Epidermal melanocyte (primary cell): ENCODE measurements at regions not wholly inside any gene's neighbourhood (a gene's known extent, or its start where the extent isn't known, plus 50 kb on each side); places are given as distances from the start of the nearest gene placed in this dataset.

Experiments used
- DNase-seq: peaks from one replicate; pipeline ENCODE4 v3.0.0; 2011; ENCODE audit warnings: low spot score; ENCODE audit not compliant: insufficient read length

GRCh38 chr7:114755856-114756255 is 166.0 kb upstream of the MDFIC start:
- DNase-seq, result no peak

GRCh38 chr7:114758661-114759227 is 163.2 kb upstream of the MDFIC start:
- no peak for DNase-seq

GRCh38 chr7:114759347-114760062 is 162.4 kb upstream of the MDFIC start:
- no peak for DNase-seq

GRCh38 chr7:114760477-114760876 is 161.4 kb upstream of the MDFIC start:
- DNase-seq, result no peak

- DNase-seq, result no peak
Measured at GRCh38 chr7:114761973-114762372, 159.9 kb upstream of the MDFIC start.

- DNase-seq, result no peak
Measured at GRCh38 chr7:114765331-114766040, 156.4 kb upstream of the MDFIC start.

GRCh38 chr7:114766041-114766356 is 155.9 kb upstream of the MDFIC start:
- DNase-seq, result no peak

GRCh38 chr7:114777288-114777687 is 144.6 kb upstream of the MDFIC start:
- DNase-seq, result no peak

- no peak for DNase-seq
Measured at GRCh38 chr7:114783508-114783907, 138.4 kb upstream of the MDFIC start.

GRCh38 chr7:114784177-114784576 is 137.7 kb upstream of the MDFIC start:
- no peak for DNase-seq

GRCh38 chr7:114784746-114785145 is 137.1 kb upstream of the MDFIC start:
- DNase-seq, result no peak

- DNase-seq, result no peak
Measured at GRCh38 chr7:114785496-114785895, 136.4 kb upstream of the MDFIC start.

- DNase-seq, result no peak
Measured at GRCh38 chr7:114786455-114786854, 135.4 kb upstream of the MDFIC start.

GRCh38 chr7:114787556-114787955 is 134.3 kb upstream of the MDFIC start:
- DNase-seq, result no peak

GRCh38 chr7:114788706-114789105 is 133.2 kb upstream of the MDFIC start:
- no peak for DNase-seq

GRCh38 chr7:114789161-114789560 is 132.7 kb upstream of the MDFIC start:
- DNase-seq, result no peak

GRCh38 chr7:114789871-114790311 is 132.0 kb upstream of the MDFIC start:
- no peak for DNase-seq

GRCh38 chr7:114790521-114790920 is 131.4 kb upstream of the MDFIC start:
- no peak for DNase-seq

GRCh38 chr7:114791771-114792170 is 130.1 kb upstream of the MDFIC start:
- no peak for DNase-seq

- no peak for DNase-seq
Measured at GRCh38 chr7:114793155-114793845, 128.6 kb upstream of the MDFIC start.

GRCh38 chr7:114795475-114795874 is 126.4 kb upstream of the MDFIC start:
- DNase-seq, result no peak

GRCh38 chr7:114799628-114800028 is 122.3 kb upstream of the MDFIC start:
- no peak for DNase-seq
